NB4 (cell line): ENCODE measurements at regions not wholly inside any gene's neighbourhood (a gene's known extent, or its start where the extent isn't known, plus 50 kb on each side); places are given as distances from the start of the nearest gene placed in this dataset.

Source experiments
- DNase-seq: peaks from one replicate; pipeline ENCODE4 v3.0.0; 2010; ENCODE audit warnings: low read depth
- H3K4me3 ChIP-seq: one replicate; pipeline ENCODE4 v1.5.1; 2011; ENCODE audit warnings: mild to moderate bottlenecking, low read depth, low read length, moderate library complexity
- CTCF ChIP-seq: IDR thresholded peaks from one replicate; pipeline ENCODE4 v1.5.1; 2012; ENCODE audit warnings: low read depth, low read length
- MAX ChIP-seq: IDR thresholded peaks from 2 replicates; pipeline ENCODE4 v1.6.1; 2011; ENCODE audit warnings: low read depth, low read length
- MYC ChIP-seq: IDR thresholded peaks from 2 replicates; pipeline ENCODE4 v1.6.1; 2011; ENCODE audit warnings: low read depth, low read length
- POLR2A ChIP-seq: IDR thresholded peaks from 2 replicates; pipeline ENCODE4 v1.6.1; 2011; ENCODE audit warnings: mild to moderate bottlenecking; ENCODE audit not compliant: insufficient read length; ENCODE audit errors: extremely low read depth

- no peak for TF ChIP-seq MYC
- no peak for TF ChIP-seq MAX
- TF ChIP-seq CTCF, result no peak
- TF ChIP-seq POLR2A, result no peak
- no peak for DNase-seq
- H3K4me3 ChIP-seq, result no peak overlapping the region
Observed at GRCh38 chr5:3313569-3313968, 282.1 kb upstream of the IRX1 start.

DNA sequence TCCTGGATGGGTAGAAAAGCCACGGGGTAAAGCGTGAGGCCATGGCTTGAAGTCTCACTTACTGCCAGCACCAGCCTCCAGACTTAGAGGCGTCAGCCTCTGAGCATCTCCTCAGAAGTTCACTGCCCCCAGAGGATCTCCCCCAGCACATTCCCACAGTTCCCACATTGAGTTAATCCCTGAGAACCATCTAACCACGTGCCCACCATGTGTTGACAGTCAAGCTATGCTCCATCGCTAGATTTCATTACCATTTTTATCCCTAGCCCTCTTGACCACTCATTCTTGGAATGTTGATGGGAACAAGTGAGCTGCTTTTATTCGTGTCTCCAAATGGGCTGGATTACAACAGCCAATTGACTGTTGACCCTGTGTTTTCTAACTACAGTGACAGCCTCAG, 283.3 kb upstream of the IRX1 start:
- TF ChIP-seq MYC, result no peak
- DNase-seq, result no peak
- no peak overlapping the region for H3K4me3 ChIP-seq

- H3K4me3 ChIP-seq, result no peak overlapping the region
- TF ChIP-seq MAX, result no peak
- TF ChIP-seq MYC, result no peak
- no peak for TF ChIP-seq CTCF
- no peak for TF ChIP-seq POLR2A
- DNase-seq, result no peak
Observed at GRCh38 chr5:3311433-3311832, 284.2 kb upstream of the IRX1 start.

- no peak for TF ChIP-seq MAX
- TF ChIP-seq POLR2A, result no peak
- TF ChIP-seq CTCF, result no peak
- TF ChIP-seq MYC, result no peak
- DNase-seq, result no peak
- H3K4me3 ChIP-seq, result no peak overlapping the region
Observed at GRCh38 chr5:3310541-3311261, 284.9 kb upstream of the IRX1 start.

DNA sequence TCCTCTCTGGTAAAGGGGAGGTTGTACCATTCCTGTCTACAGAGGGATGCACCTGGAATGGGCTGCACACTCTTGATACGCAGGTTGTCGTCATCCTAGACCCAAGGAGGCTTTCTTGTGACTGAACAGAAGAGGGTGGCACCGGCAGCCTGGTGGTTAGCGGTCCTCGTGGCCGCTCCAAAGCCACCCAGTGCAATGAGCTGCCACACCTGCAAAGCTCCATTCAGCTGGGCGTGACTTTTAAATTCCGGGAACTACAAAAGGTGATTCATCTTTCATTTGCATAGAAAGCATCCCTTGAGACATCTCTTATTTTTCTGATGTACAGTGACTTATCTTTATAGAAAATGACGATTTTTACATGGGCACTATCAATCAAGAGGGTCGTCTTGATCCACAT, 286.1 kb upstream of the IRX1 start:
- H3K4me3 ChIP-seq, result no peak overlapping the region
- TF ChIP-seq MYC, result no peak
- no peak for TF ChIP-seq MAX
- TF ChIP-seq CTCF, result no peak
- no peak for TF ChIP-seq POLR2A
- no peak for DNase-seq

DNA sequence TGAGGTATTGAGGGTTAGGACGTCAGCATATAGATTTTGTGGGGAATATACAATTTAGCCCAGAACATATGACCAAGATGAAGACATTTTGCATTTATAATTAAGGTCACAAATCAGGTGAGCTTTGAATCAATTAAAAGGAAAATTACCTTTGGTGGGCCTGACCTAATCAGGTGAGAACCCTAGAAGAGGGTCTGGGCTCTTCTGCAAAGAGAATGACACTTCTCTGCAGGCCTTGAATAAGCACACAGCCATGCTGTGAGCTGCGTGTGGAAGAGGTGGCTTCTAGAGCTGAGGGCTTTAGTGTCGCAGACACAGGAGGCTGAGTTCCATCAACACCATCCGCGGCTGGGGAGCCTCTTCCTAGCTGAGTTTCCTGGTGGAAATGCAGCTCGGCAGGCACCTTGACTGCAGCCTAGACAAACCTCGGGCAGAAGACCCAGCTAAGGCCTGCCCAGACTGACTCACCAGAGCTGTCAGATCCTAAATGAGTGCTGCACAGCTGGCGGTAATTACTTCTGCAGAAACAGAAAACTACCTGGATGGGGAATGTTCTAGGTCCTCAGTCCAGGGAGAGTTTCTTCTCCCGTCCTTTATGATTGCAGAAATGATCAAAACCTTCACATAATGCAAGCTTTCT, 287.5 kb upstream of the IRX1 start:
- H3K4me3 ChIP-seq, result no peak overlapping the region
- DNase-seq, result no peak
- no peak for TF ChIP-seq CTCF
- TF ChIP-seq MYC, result no peak
- TF ChIP-seq MAX, result no peak
- no peak for TF ChIP-seq POLR2A
